H54 (cell line): ENCODE measurements at regions not wholly inside any gene's neighbourhood (a gene's known extent, or its start where the extent isn't known, plus 50 kb on each side); places are given as distances from the start of the nearest gene placed in this dataset.
"Not testable (repeated sequence)": the region's sequence is repeated elsewhere in the genome, so short reads cannot be mapped to it uniquely, and the experiment has no call there.

Experiments used
- DNase-seq: peaks from one replicate; pipeline ENCODE4 v3.0.0; 2011; ENCODE audit warnings: low spot score, mixed read lengths; ENCODE audit not compliant: insufficient read length
- FAIRE-seq: peaks from 3 replicates; lab custom pipeline; 2011; peaks lifted over from hg19 to GRCh38; lab: Jason Lieb, UNC
- POLR2A ChIP-seq: IDR thresholded peaks from 2 replicates; pipeline ENCODE4 v1.6.1; 2011; ENCODE audit warnings: low read depth, mild to moderate bottlenecking, low read length

DNA sequence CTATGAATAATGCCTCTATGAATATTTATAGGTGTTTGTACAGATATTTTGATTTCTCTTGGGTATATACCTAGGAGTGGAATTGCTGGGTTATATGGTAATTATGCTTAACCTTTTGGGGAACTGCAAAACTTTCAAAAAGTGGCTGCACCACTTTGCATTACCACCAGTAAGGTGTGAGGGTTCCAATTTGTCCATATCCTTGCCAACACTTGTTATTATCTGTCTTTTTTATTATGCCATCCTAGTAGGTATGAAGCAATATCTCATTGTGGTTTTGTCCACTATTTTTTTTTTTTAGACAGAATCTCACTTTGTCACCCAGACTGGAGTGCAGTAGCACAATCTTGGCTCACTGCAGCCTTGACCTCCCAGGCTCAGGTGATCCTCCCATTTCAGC, 112.2 kb upstream of the FBXO11 start:
- DNase-seq (no peak), FAIRE-seq (no peak)
- TF ChIP-seq POLR2A = no peak

DNA sequence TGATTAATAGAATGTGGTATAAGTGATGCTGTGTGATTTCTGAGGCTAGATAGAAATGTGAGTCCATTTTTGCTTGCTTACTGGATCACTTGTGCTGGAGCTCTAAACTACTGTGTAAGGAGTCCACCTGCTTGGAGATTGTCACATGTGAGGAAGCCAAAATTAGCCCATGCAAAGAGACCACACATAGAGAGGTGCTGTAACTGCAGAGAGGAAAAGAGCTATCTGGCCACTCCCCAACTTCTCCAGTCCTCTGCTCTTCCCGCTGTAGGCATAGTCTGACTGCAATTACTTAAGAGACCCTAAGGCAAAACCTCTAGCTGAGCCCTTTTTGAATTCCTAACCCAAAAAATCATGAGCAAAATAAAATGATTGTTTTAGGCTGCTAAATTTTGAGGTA, 120.6 kb upstream of the FBXO11 start:
- FAIRE-seq = no peak
- no peak for DNase-seq
- TF ChIP-seq POLR2A = no peak

DNA sequence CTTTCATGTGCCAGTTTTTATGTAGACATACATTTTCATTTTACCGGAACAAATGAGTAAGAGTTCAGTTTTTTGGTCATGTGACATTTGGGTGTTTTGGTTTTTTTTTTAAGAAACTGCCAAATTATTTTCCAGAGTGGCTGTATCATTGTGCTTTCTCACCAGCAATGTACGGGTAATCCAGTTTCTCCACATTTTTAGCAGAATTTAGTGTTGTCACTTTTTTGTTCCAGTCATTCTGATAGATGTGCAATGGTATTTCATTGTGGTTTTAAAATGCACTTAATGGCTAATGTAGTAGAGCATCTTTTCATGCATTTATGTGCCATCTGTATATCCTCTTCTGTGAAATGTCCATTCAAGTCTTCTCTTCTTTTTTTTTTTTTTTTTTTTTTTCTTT, 126.5 kb upstream of the FBXO11 start:
- FAIRE-seq = no peak
- TF ChIP-seq POLR2A = no peak
- DNase-seq = no peak

DNA sequence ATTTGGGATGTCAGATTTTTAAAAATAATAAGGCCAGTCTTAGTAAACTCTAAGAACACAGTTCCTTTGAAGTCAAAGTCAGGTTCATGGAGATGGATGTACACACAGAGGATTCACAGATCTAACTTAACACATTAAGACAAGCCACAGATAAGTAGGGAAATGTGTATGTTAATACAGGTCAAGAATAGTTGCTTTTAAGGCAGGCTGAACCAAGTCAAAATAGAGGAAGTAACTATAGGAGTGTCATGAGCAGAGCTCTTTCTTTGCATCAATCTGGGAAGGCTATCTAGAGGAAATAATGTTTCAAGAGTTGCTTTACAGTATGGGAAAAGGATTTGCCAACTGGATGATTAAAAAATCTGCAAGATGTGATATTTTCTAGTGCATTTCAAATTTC, 128.0 kb upstream of the FBXO11 start:
- FAIRE-seq (no peak), DNase-seq (no peak)
- TF ChIP-seq POLR2A = no peak

DNA sequence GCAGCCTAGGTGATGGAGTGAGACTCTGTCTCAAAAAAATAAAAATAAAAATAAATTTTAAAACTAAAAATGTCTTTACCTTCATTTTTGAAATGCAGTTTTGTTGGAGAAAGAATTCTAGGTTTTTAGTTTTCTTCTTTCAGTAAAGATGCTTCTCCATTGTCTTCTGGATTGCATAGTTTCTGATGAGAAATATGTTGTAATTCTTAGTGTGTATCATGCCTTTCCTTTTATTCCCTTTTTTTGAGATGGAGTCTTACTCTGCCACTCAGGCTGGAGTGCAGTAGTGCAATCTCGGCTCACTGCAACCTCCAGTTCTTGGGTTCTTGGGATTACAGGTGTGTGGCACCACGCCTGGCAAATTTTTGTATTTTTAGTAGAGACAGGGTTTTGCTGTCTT, 130.0 kb upstream of the FBXO11 start:
- DNase-seq = no peak
- no peak for FAIRE-seq
- no peak for TF ChIP-seq POLR2A

DNA sequence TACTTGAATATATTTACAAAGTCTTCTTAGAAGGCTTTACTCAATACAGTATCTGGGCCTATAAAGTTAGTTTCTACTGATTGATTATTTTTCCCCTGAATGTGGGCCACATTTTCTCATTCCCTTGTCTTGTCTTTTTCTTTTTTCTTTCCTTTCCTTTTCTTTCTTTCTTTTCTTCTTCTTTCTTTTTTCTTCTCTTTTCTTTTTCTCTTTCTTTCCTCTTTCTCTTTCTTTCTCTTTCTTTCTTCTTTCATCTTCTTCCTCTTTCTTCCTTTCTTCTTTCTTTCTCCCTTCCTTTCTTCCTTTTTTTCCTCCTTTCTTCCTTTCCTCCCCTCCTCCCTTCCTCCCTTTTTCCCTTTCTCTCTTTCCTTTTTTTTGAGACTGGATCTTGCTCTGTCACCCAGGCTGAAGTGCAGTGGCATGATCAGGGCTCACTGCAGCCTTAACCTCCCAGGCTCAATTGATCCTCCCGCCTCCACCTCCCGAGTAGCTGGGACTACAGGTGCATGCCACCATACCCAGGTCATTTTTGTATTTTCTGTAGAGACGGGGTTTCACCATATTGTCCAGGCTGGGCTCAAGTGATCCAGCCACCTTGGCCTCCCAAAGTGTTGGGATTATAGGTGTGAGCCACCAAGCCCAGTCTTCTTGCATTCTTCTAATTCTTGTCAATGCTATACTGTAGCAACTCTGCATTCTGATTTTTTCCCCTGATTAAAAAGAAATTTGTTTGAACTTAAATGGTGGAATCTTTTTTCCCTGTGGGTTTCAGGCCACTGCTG, 133.1 kb upstream of the FBXO11 start:
- TF ChIP-seq POLR2A = no peak
- DNase-seq = no peak
- FAIRE-seq = no peak

DNA sequence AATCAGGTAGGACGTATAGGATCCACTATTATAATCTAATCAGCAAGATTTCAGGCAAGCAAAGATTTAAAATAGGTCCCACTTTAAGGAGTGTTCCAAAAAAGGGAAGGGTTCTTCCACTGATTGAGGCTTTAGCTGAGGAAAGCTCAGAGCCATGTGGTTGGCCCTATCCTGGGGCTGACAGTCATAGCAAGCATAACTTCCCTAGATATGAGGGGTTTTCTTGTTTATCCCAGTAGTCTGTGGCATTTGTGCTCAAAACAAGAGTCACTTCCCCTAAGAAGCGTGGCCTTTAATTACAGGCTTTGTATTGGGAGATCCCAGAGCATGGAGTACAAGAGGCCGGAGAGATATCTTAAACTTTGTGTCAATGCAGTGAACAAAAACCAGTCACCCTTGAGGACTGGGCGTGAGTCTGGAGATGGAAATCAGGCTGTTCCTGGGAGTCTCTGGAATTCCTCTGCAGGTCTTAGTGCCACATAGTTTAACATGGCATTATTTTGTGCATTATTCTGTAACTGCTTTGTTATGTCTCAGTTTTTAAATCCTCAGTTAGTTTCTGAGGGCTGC, 136.9 kb upstream of the FBXO11 start:
- FAIRE-seq (no peak), DNase-seq (no peak)
- TF ChIP-seq POLR2A = no peak

DNA sequence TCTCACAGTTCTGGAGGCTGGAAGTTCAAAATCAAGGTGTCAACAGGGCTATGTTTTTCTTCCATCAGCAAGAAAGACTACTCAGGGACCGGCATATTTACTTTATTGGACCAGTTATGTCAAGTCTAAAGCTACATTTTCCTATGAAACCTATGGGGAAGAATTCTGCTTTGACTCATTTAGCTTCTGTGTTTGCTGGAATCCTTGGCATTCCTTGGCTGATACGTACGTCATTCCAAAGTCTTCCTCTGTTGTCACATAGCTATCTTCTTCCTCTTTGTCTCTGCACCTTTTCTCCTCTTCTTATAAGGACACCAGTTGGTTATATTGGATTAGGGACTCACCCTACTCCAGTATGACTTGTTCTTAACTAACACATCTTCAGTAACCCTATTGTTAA, 137.4 kb upstream of the FBXO11 start:
- FAIRE-seq = no peak
- TF ChIP-seq POLR2A = no peak
- DNase-seq = no peak

DNA sequence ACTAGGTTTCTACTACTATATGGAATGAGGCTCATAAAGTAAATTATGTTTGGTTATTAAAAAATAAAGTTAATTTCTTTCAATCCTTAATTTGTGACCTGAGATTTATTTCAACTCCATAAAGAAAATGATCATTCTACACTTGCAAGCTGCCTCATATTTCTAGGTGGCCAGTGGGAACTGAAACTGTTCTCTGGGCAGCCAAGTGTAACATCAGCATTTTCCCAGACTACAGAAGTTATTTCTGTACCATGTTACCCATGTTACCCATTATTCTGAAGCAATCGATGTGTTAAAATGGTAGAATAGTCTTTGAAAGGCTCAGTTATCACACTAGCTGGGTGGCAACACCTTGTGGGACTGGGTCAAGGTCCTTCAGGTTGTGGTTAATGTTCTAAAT, 139.3 kb upstream of the FBXO11 start:
- FAIRE-seq (no peak), DNase-seq (no peak)
- TF ChIP-seq POLR2A = no peak

DNA sequence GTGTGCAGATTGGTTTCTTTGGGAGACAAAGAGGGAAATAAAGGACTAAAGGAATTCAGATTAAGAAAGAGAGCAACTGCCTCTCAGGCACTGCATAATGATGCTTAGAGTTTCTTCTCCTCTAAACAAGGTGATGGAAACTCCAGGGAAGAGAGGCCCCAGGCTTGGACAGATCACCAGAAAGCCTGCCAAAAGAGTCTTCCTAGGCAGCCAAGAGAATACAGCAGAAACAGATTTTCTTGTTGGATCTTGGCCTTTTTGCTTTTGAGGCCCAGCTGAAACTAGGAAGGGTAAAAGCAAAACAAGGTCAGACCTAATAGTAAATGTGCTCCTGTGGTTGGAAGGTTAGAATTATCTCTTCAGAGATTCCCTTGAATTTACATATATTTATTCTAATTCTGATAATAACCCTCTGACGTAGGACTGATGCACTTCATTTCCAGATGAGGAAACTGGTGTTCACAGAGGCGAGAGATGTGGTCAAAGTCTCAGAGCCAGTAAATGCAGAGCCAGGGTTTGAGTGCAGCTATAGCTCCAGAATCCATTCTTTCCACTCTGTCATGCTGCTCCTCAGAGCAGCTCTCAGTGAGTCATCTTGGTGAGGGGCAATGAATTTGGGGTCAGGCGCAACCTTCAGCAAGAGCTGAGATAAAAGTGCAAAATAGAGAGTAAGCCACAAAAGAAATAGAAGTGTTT, 142.3 kb upstream of the FBXO11 start:
- no peak for TF ChIP-seq POLR2A
- FAIRE-seq (no peak), DNase-seq (no peak)

DNA sequence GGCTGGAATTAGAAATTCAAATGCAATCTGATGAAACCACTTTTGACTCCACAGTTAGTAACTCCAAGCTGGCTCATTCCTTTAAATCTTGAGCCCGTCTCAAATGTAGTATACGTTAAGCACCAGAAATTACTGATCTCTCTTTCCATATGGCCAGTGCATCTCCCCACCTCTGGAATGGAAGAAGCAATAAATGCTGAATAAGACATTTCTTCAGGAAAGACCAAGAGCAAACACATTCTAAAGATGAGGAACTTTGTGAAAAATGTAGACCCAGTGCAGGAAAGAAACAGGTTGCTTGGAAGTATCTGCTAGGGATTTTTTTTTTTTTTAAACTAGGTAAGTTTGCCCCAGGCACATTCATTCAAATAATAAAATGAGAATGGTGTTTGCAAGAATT, 143.1 kb upstream of the FBXO11 start:
- DNase-seq (no peak), FAIRE-seq (no peak)
- no peak for TF ChIP-seq POLR2A

DNA sequence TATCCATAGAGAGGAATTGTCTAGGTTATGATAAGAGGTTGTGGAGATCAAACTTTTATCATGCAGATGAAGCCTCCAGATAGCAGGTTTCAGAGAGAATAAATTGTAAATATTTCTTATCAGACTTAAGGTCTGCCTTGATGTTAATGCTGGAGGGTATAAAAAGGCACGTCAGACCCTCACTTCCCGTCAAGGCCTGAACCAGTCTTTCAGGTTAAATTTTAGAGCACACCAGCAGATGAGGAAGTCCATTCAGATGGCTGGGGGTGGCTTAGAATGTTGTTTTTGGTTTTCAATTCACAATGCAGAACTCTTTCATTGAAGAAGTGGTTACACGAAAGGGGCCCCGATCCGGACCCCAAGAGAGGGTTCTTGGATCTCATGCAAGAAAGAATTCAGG, 144.4 kb upstream of the FBXO11 start:
- DNase-seq (no peak), FAIRE-seq (no peak)
- TF ChIP-seq POLR2A = no peak

DNA sequence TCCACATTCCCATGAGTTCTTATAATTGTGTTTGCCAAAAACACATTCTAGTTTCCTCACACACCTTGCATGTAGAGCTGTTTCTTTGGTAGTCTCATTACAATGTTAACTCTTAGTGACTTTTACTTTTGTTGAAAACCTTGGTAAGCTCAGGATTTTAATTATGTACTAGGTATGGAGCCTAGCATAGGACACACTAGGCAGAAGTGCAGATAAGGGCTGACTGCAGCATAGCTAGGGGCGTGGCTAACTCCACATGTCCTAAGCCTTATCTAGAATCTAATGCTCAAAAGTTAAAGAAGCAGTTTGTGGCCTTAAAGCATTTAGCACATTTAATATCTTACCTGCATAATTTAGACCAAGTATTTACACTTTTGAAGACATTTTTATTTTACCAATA, 153.7 kb upstream of the FBXO11 start:
- TF ChIP-seq POLR2A = no peak
- FAIRE-seq (no peak), DNase-seq (no peak)

DNA sequence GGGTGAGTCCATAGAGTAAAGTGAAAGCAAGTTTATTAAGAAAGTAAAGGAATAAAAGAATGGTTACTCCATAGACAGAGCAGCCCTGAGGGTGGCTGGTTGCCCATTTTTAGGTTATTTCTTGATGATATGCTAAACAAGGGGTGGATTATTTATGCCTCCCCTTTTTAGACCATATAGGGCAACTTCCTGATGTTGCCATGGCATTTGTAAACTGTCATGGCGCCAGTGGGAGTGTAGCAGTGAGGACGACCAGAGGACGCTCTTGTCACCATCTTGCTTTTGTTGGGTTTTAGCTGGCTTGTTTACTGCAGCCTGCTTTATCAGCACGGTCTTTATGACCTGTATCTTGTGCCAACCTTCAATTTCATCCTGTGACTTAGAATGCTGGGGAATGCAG, 155.4 kb upstream of the FBXO11 start:
- FAIRE-seq, DNase-seq: not testable (repeated sequence)

DNA sequence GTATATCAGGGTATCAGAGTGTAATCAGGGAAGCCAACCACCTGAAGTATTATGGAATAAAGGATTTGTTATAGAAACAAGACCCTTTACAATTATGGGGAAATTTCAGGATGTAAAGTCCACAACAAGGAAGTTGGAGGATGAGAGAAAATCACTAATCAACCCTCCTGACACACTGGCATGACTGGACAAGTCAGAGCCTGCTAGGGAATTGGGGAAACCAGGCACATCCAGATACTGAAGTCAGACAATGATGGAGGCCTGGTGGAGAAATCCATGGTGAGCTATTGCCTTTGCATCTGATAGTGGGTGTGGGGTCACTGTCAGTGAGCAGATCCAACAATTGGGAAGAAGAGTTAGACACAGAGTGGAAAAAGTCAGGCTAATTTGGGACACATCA, 158.8 kb upstream of the FBXO11 start:
- no peak for FAIRE-seq
- DNase-seq = no peak
- no peak for TF ChIP-seq POLR2A
